ENCODE measurements at regions not wholly inside any gene's neighbourhood (a gene's known extent, or its start where the extent isn't known, plus 50 kb on each side); places are given as distances from the start of the nearest gene placed in this dataset.

GRCh38 chr5:175309218-175309810 lies 134.7 kb downstream of the DRD1 start:
- no peak for TF ChIP-seq HOXB13 (CRISPR knock-in tag; IDR thresholded peaks at IDR 0.05; ENCODE audit: low read depth)
- POLR2A ChIA-PET, result no interaction called here
- FAIRE-seq (no peak), DNase-seq (ENCODE audit: low read depth in 1 of 2, low spot score in 1 of 2) (no peak), ATAC-seq (no peak)
- Histone ChIP-seq H3K4me1 (peaks cover 4% of the 10 kb centered on the region), H3K27ac (no peak overlapping the region), H3K4me3 (no peak overlapping the region), H3K9me3 (no peaks in the 10 kb centered on the region), H3K4me2 (no peak overlapping the region)
- WGBS (ENCODE audit: missing lambda C conversion rate), result 62% methylated on average over 2 of the region's 2 CpGs
- CTCF ChIA-PET, result no interaction called here

GRCh38 chr5:175308701-175309100 lies 135.3 kb downstream of the DRD1 start:
- TF ChIP-seq JUN (IDR thresholded peaks at IDR 0.05) (no peak), HEYL (CRISPR knock-in tag; IDR thresholded peaks at IDR 0.05) (no peak), NFE2L2 (conservative IDR thresholded peaks at IDR 0.05; ENCODE audit: low read length) (no peak), POLR2AphosphoS2 (conservative IDR thresholded peaks at IDR 0.05; ENCODE audit: low read length) (no peak), CBX2 (IDR thresholded peaks at IDR 0.05; ENCODE audit: borderline replicate concordance, low read depth) (no peak)
- no peak overlapping the region for H3K4me3 ChIP-seq
- peaks cover 4% of the 10 kb centered on the region for H3K4me1 ChIP-seq
- CTCF ChIA-PET, result no interaction called here
- peak; percentile 7 for FAIRE-seq
- WGBS (ENCODE audit: missing lambda C conversion rate), result 39% methylated on average over 5 of the region's 5 CpGs
- DNase-seq (ENCODE audit: low read depth in 1 of 2, low spot score in 1 of 2), result no peak
- no peak overlapping the region for H3K27ac ChIP-seq
- POLR2A ChIA-PET, result no interaction called here
- no peak overlapping the region for H3K4me2 ChIP-seq
- ATAC-seq, result no peak
- no peaks in the 10 kb centered on the region for H3K9me3 ChIP-seq

GRCh38 chr5:175306381-175306780 lies 137.6 kb downstream of the DRD1 start:
- POLR2A ChIA-PET, result no interaction called here
- WGBS (ENCODE audit: missing lambda C conversion rate), result 10% methylated on average over 2 of the region's 2 CpGs
- CTCF ChIA-PET, result interaction anchor here (1.2 kb wide), 1 partner anchor 9 kb away, joined by 3 read pairs; no protein-coding TSS in a partner anchor
- Histone ChIP-seq H3K9me3 (no peaks in the 10 kb centered on the region), H3K4me1 (peaks cover 4% of the 10 kb centered on the region), H3K4me2 (peak overlapping the region; percentile 17; the same call in 1 of the 3 replicates), H3K4me3 (no peak overlapping the region), H3K27ac (no peak overlapping the region)
- ATAC-seq, result peak in 1 of 2 experiments; percentile 50; a peak in 1 of 6 replicates
- peak in 1 of 2 experiments; percentile 23 for DNase-seq (ENCODE audit: low read depth in 1 of 2, low spot score in 1 of 2)
- peak; percentile 65 for FAIRE-seq
- no peak for TF ChIP-seq SREBF2 (IDR thresholded peaks at IDR 0.05)
- no peak for TF ChIP-seq CEBPB (IDR thresholded peaks at IDR 0.05)
- TF ChIP-seq ZNF302 (CRISPR knock-in tag; IDR thresholded peaks at IDR 0.05), result no peak
- TF ChIP-seq TFCP2L1 (CRISPR knock-in tag; IDR thresholded peaks at IDR 0.05), result no peak
- TF ChIP-seq REST (IDR thresholded peaks at IDR 0.05), result no peak
- no peak for TF ChIP-seq FOSL2 (IDR thresholded peaks at IDR 0.05)
- peak; percentile 15; the same call in 1 of the 2 replicates for TF ChIP-seq FOSL2 (CRISPR knock-in tag; IDR thresholded peaks at IDR 0.05)
- no peak for TF ChIP-seq RNF2 (IDR thresholded peaks at IDR 0.05; ENCODE audit: borderline replicate concordance, low read depth)
- TF ChIP-seq ESRRA (IDR thresholded peaks at IDR 0.05; ENCODE audit: borderline replicate concordance, low read length), result no peak
- TF ChIP-seq BCL3 (IDR thresholded peaks at IDR 0.05), result no peak
- TF ChIP-seq HEYL (CRISPR knock-in tag; IDR thresholded peaks at IDR 0.05), result no peak
- TF ChIP-seq ZSCAN20 (CRISPR knock-in tag; IDR thresholded peaks at IDR 0.05), result no peak
- peak; percentile 30; the same call in 1 of the 2 replicates for TF ChIP-seq MAX (IDR thresholded peaks at IDR 0.05)
- no peak for TF ChIP-seq ELK1 (IDR thresholded peaks at IDR 0.05; ENCODE audit: low read depth, low read length)
- TF ChIP-seq ZFP36 (IDR thresholded peaks at IDR 0.05; ENCODE audit: borderline replicate concordance, partially characterized antibody), result no peak
- no peak for TF ChIP-seq HOXB13 (CRISPR knock-in tag; IDR thresholded peaks at IDR 0.05; ENCODE audit: low read depth)

All from A549 (cell line).